ENCODE measurements at regions not wholly inside any gene's neighbourhood (a gene's known extent, or its start where the extent isn't known, plus 50 kb on each side); places are given as distances from the start of the nearest gene placed in this dataset.
"Not testable (repeated sequence)": the region's sequence is repeated elsewhere in the genome, so short reads cannot be mapped to it uniquely, and the experiment has no call there.

- DNase-seq (ENCODE audit: low read depth), result no peak
Observed at GRCh38 chr7:73918926-73919693, 58.2 kb downstream of the TMEM270 start.

GRCh38 chr7:73919694-73920375, 58.9 kb downstream of the TMEM270 start:
- DNase-seq (ENCODE audit: low read depth), result peak; percentile 12

GRCh38 chr7:73920406-73921134, 59.6 kb downstream of the TMEM270 start:
- no peak for DNase-seq (ENCODE audit: low read depth)

- DNase-seq (ENCODE audit: low read depth), result no peak
Observed at GRCh38 chr7:73921623-73922528, 60.9 kb downstream of the TMEM270 start.

GRCh38 chr7:73928644-73929043, 67.7 kb downstream of the TMEM270 start:
- not testable (repeated sequence) for DNase-seq (ENCODE audit: low read depth)

GRCh38 chr7:73931502-73931901, 70.5 kb downstream of the TMEM270 start:
- no peak for DNase-seq (ENCODE audit: low read depth)

GRCh38 chr7:73932364-73932763, 71.4 kb downstream of the TMEM270 start:
- peak; percentile 12 for DNase-seq (ENCODE audit: low read depth)

- peak; percentile 8 for DNase-seq (ENCODE audit: low read depth)
Observed at GRCh38 chr7:73933091-73933490, 72.1 kb downstream of the TMEM270 start.

GRCh38 chr7:73936967-73937366, 76.0 kb downstream of the TMEM270 start:
- peak; percentile 17 for DNase-seq (ENCODE audit: low read depth)

GRCh38 chr7:73937650-73938049, 76.7 kb downstream of the TMEM270 start:
- peak; percentile 78 for DNase-seq (ENCODE audit: low read depth)

- no peak for DNase-seq (ENCODE audit: low read depth)
Observed at GRCh38 chr7:73939528-73939927, 78.6 kb downstream of the TMEM270 start.

GRCh38 chr7:73940701-73941238, 79.8 kb downstream of the TMEM270 start:
- no peak for DNase-seq (ENCODE audit: low read depth)

GRCh38 chr7:73941836-73942551, 81.0 kb downstream of the TMEM270 start:
- DNase-seq (ENCODE audit: low read depth), result peak; percentile 80

- DNase-seq (ENCODE audit: low read depth), result no peak
Observed at GRCh38 chr7:73945022-73945421, 83.0 kb upstream of the ELN start.

GRCh38 chr7:73948287-73948686, 79.7 kb upstream of the ELN start:
- no peak for DNase-seq (ENCODE audit: low read depth)

GRCh38 chr7:73952266-73952665, 75.7 kb upstream of the ELN start:
- DNase-seq (ENCODE audit: low read depth), result no peak

- no peak for DNase-seq (ENCODE audit: low read depth)
Observed at GRCh38 chr7:73954181-73954580, 73.8 kb upstream of the ELN start.

GRCh38 chr7:73954861-73955260, 73.1 kb upstream of the ELN start:
- DNase-seq (ENCODE audit: low read depth), result no peak

- no peak for DNase-seq (ENCODE audit: low read depth)
Observed at GRCh38 chr7:73960548-73960947, 67.4 kb upstream of the ELN start.

- not testable (repeated sequence) for DNase-seq (ENCODE audit: low read depth)
Observed at GRCh38 chr7:73961991-73962390, 66.0 kb upstream of the ELN start.

Data from fibroblast of gingiva (primary cell).